AG04449 (cell line): ENCODE measurements at regions not wholly inside any gene's neighbourhood (a gene's known extent, or its start where the extent isn't known, plus 50 kb on each side); places are given as distances from the start of the nearest gene placed in this dataset.

ENCODE experiments used
- CTCF ChIA-PET: fragments of 350-600 bp; formaldehyde crosslinking; extraction: SDS; loops from one replicate; lab custom pipeline; 2021; ENCODE audit warnings: antibody characterized with exemption; lab: Yijun Ruan, JAX
- POLR2A ChIA-PET: fragments of 400-600, 350-600 bp; formaldehyde crosslinking; extraction: SDS; loops from one replicate; lab custom pipeline; 2020; ENCODE audit warnings: antibody characterized with exemption, inconsistent platforms; lab: Yijun Ruan, JAX
- DNase-seq: peaks from one replicate; pipeline ENCODE4 v3.0.0-alpha.2; 2010; ENCODE audit warnings: low read depth, low spot score
- H3K4me3 ChIP-seq: 2 replicates; pipeline ENCODE4 v1.5.1; 2011; ENCODE audit warnings: low read depth, mild to moderate bottlenecking, control low read depth, low read length
- CTCF ChIP-seq: IDR thresholded peaks from one replicate; pipeline ENCODE4 v1.5.1; 2011; ENCODE audit warnings: mild to moderate bottlenecking, moderate library complexity, low read length, control low read depth, inconsistent platforms; ENCODE audit not compliant: insufficient read depth; ENCODE audit errors: missing control alignments

- DNase-seq = no peak
- no peak for TF ChIP-seq CTCF
- CTCF ChIA-PET = no interaction called here
- no peak overlapping the region for H3K4me3 ChIP-seq
- POLR2A ChIA-PET = no interaction called here
These were observed 200.9 kb upstream of the TRIB2 start for GRCh38 chr2:12515871-12516270.

GRCh38 chr2:12533337-12534005 is 183.3 kb upstream of the TRIB2 start:
- DNase-seq = no peak
- no peak overlapping the region for H3K4me3 ChIP-seq
- ChIA-PET POLR2A (interaction anchor here (1.9 kb wide), 1 partner anchor 183 kb away, joined by 14 read pairs; the partner anchor contains the start of gene TRIB2), CTCF (interaction anchor here (1.0 to 2.0 kb wide), 4 partner anchors 14 to 670 kb away, joined by 3 to 9 read pairs (median 3); no protein-coding TSS in a partner anchor)
- no peak for TF ChIP-seq CTCF

GRCh38 chr2:12534646-12535263 is 182.0 kb upstream of the TRIB2 start:
- ChIA-PET POLR2A (interaction anchor here (0.8 to 1.9 kb wide), 10 partner anchors 14 to 216 kb away, joined by 3 to 14 read pairs (median 5); partner anchors contain the start of gene TRIB2), CTCF (interaction anchor here (0.7 to 2.0 kb wide), 5 partner anchors 13 to 706 kb away, joined by 3 to 9 read pairs (median 3); no protein-coding TSS in a partner anchor)
- DNase-seq = peak; percentile 98
- H3K4me3 ChIP-seq = peak overlapping the region; percentile 19; the same call in 1 of the 2 replicates
- no peak for TF ChIP-seq CTCF

GRCh38 chr2:12536976-12537375 is 179.8 kb upstream of the TRIB2 start:
- DNase-seq = no peak
- ChIA-PET POLR2A (interaction anchor here (0.5 kb wide), 1 partner anchor 180 kb away, joined by 3 read pairs; the partner anchor contains the start of gene TRIB2), CTCF (interaction anchor here (1.0 kb wide), 1 partner anchor 470 kb away, joined by 3 read pairs; no protein-coding TSS in a partner anchor)
- no peak for TF ChIP-seq CTCF
- H3K4me3 ChIP-seq = no peak overlapping the region

- ChIA-PET POLR2A (no interaction called here), CTCF (interaction anchor here (0.9 kb wide), 1 partner anchor 178 kb away, joined by 3 read pairs; no protein-coding TSS in a partner anchor)
- no peak for DNase-seq
- TF ChIP-seq CTCF = no peak
- no peak overlapping the region for H3K4me3 ChIP-seq
These were observed 178.5 kb upstream of the TRIB2 start for GRCh38 chr2:12538138-12538694.
